ENCODE measurements at regions not wholly inside any gene's neighbourhood (a gene's known extent, or its start where the extent isn't known, plus 50 kb on each side); places are given as distances from the start of the nearest gene placed in this dataset.

GRCh38 chr2:2974982-2975381 is 402.6 kb downstream of the EIPR1 start:
- TF ChIP-seq EZH2phosphoT487 (IDR thresholded peaks at IDR 0.05; ENCODE audit: borderline replicate concordance) (no peak), CTCF (IDR thresholded peaks at IDR 0.05 in 2 of 3, conservative IDR thresholded peaks at IDR 0.05 in 1 of 3; ENCODE audit: borderline replicate concordance in 1 of 3, insufficient read depth in 1 of 3, low read depth in 2 of 3, low read length in 2 of 3) (no peak), REST (IDR thresholded peaks at IDR 0.05; ENCODE audit: low read depth) (no peak)

Measured in HCT116 (cell line).